ENCODE measurements at regions not wholly inside any gene's neighbourhood (a gene's known extent, or its start where the extent isn't known, plus 50 kb on each side); places are given as distances from the start of the nearest gene placed in this dataset.

GRCh38 chr2:184256611-184257010 lies 341.7 kb upstream of the ZNF804A start:
- in situ Hi-C loops (cut with MboI; ENCODE audit: low pct_unique_long_range_greater_than_20kb, low sequenced_read_pairs, unreplicated experiment) = no loop called here
- TF ChIP-seq CTCF (IDR thresholded peaks at IDR 0.05; ENCODE audit: extremely low read depth, insufficient read depth, missing control alignments) = no peak
- no peak for DNase-seq (ENCODE audit: low spot score)

- DNase-seq (ENCODE audit: low spot score) = no peak
- no peak for TF ChIP-seq CTCF (IDR thresholded peaks at IDR 0.05; ENCODE audit: extremely low read depth, insufficient read depth, missing control alignments)
- in situ Hi-C loops (cut with MboI; ENCODE audit: low pct_unique_long_range_greater_than_20kb, low sequenced_read_pairs, unreplicated experiment) = no loop called here
These were observed 337.0 kb upstream of the ZNF804A start for GRCh38 chr2:184261331-184261730.

DNA sequence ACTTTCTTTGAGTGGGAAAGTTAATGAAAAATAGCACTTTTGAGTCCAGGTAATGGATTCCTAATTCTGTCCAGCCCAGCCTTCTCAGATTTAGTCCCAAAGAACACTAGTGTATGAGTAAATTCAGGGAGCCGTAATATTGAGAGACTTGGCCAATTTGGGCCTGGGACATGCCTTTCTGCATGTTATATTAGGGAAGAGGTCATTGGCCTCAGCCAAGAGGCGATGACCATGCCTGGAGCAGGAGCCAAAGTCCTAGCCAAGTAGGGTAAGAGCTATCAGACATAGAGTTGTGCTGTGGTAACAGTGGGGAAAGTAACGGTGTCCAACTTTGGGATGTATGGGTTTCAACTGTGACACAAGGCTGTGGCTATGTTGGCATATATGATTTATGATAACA lies 336.5 kb upstream of the ZNF804A start:
- in situ Hi-C loops (cut with MboI; ENCODE audit: low pct_unique_long_range_greater_than_20kb, low sequenced_read_pairs, unreplicated experiment) = no loop called here
- TF ChIP-seq CTCF (IDR thresholded peaks at IDR 0.05; ENCODE audit: extremely low read depth, insufficient read depth, missing control alignments) = no peak
- DNase-seq (ENCODE audit: low spot score) = no peak

GRCh38 chr2:184268900-184269477 lies 329.3 kb upstream of the ZNF804A start:
- no peak for DNase-seq (ENCODE audit: low spot score)
- in situ Hi-C loops (cut with MboI; ENCODE audit: low pct_unique_long_range_greater_than_20kb, low sequenced_read_pairs, unreplicated experiment) = no loop called here
- no peak for TF ChIP-seq CTCF (IDR thresholded peaks at IDR 0.05; ENCODE audit: extremely low read depth, insufficient read depth, missing control alignments)

DNA sequence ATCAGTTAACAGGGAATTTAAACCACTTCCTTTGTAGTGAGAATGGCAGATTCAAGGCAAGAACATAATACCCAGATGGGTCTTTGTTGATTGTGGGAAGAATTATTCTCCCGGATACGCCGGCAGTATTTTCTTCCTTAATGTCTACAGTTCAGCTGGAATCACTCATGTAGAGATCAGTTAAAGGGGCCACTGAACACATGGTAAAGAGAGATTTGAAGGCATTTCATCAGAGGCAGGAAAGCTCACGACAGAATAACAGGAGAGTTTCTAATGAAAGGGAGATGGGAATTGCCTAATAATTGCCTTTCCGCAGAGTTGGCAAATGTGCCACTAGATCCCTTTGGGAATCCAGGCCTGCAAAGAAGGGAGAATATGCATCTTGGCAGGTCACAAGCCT lies 327.7 kb upstream of the ZNF804A start:
- no peak for DNase-seq (ENCODE audit: low spot score)
- no peak for TF ChIP-seq CTCF (IDR thresholded peaks at IDR 0.05; ENCODE audit: extremely low read depth, insufficient read depth, missing control alignments)
- in situ Hi-C loops (cut with MboI; ENCODE audit: low pct_unique_long_range_greater_than_20kb, low sequenced_read_pairs, unreplicated experiment) = no loop called here

DNA sequence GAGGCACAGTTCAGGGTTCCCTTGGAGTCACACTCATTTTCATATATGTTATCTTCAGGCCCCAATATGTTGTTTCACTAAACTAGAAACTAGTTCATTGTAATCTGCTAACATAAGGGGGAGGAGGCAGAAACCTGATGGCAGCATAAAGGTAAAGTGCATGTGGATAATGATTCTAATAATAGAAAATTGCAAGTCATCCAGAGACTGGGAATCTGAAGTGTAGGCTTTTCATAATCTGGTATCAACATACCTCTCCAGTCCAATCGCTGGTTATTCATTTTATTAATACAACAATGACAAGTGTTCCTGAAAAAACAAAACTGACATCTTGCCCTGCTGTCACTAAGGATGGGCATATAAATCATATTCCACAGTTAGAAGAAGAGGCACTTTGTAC lies 326.3 kb upstream of the ZNF804A start:
- no peak for DNase-seq (ENCODE audit: low spot score)
- in situ Hi-C loops (cut with MboI; ENCODE audit: low pct_unique_long_range_greater_than_20kb, low sequenced_read_pairs, unreplicated experiment) = no loop called here
- no peak for TF ChIP-seq CTCF (IDR thresholded peaks at IDR 0.05; ENCODE audit: extremely low read depth, insufficient read depth, missing control alignments)

- in situ Hi-C loops (cut with MboI; ENCODE audit: low pct_unique_long_range_greater_than_20kb, low sequenced_read_pairs, unreplicated experiment) = no loop called here
- no peak for DNase-seq (ENCODE audit: low spot score)
- no peak for TF ChIP-seq CTCF (IDR thresholded peaks at IDR 0.05; ENCODE audit: extremely low read depth, insufficient read depth, missing control alignments)
These were observed 303.5 kb upstream of the ZNF804A start for GRCh38 chr2:184294831-184295230.
